ENCODE measurements at regions not wholly inside any gene's neighbourhood (a gene's known extent, or its start where the extent isn't known, plus 50 kb on each side); places are given as distances from the start of the nearest gene placed in this dataset.

GRCh38 chr6:105954148-105954547 is 132.0 kb upstream of the PRDM1 start:
- TF ChIP-seq POLR2A (IDR thresholded peaks at IDR 0.05; ENCODE audit: extremely low read depth, insufficient read length): no peak
- no peak for TF ChIP-seq MYC (IDR thresholded peaks at IDR 0.05; ENCODE audit: low read depth, low read length)
- no peak for TF ChIP-seq MAX (IDR thresholded peaks at IDR 0.05; ENCODE audit: low read depth, low read length)
- no peak for TF ChIP-seq CTCF (IDR thresholded peaks at IDR 0.05; ENCODE audit: low read depth, low read length)
- no peak for DNase-seq (ENCODE audit: low read depth)

GRCh38 chr6:105952772-105953690 is 133.1 kb upstream of the PRDM1 start:
- no peak for TF ChIP-seq MYC (IDR thresholded peaks at IDR 0.05; ENCODE audit: low read depth, low read length)
- no peak for TF ChIP-seq CTCF (IDR thresholded peaks at IDR 0.05; ENCODE audit: low read depth, low read length)
- TF ChIP-seq POLR2A (IDR thresholded peaks at IDR 0.05; ENCODE audit: extremely low read depth, insufficient read length): no peak
- no peak for TF ChIP-seq MAX (IDR thresholded peaks at IDR 0.05; ENCODE audit: low read depth, low read length)
- DNase-seq (ENCODE audit: low read depth): peak; percentile 46
- no peak overlapping the region for H3K4me3 ChIP-seq (ENCODE audit: low read depth, low read length)

More at GRCh38 chr6:105954148-105954547, 132.0 kb upstream of the PRDM1 start:
- H3K4me3 ChIP-seq (ENCODE audit: low read depth, low read length): no peak overlapping the region

GRCh38 chr6:105952326-105952725 is 133.8 kb upstream of the PRDM1 start:
- H3K4me3 ChIP-seq (ENCODE audit: low read depth, low read length): no peak overlapping the region
- no peak for DNase-seq (ENCODE audit: low read depth)
- TF ChIP-seq MAX (IDR thresholded peaks at IDR 0.05; ENCODE audit: low read depth, low read length) (no peak), MYC (IDR thresholded peaks at IDR 0.05; ENCODE audit: low read depth, low read length) (no peak)

- no peak for TF ChIP-seq MAX (IDR thresholded peaks at IDR 0.05; ENCODE audit: low read depth, low read length)
- no peak for TF ChIP-seq MYC (IDR thresholded peaks at IDR 0.05; ENCODE audit: low read depth, low read length)
- TF ChIP-seq CTCF (IDR thresholded peaks at IDR 0.05; ENCODE audit: low read depth, low read length): no peak
- TF ChIP-seq POLR2A (IDR thresholded peaks at IDR 0.05; ENCODE audit: extremely low read depth, insufficient read length): no peak
- no peak overlapping the region for H3K4me3 ChIP-seq (ENCODE audit: low read depth, low read length)
- no peak for DNase-seq (ENCODE audit: low read depth)
Observed at GRCh38 chr6:105951322-105951721, 134.8 kb upstream of the PRDM1 start.

- H3K4me3 ChIP-seq (ENCODE audit: low read depth, low read length): no peak overlapping the region
- TF ChIP-seq MYC (IDR thresholded peaks at IDR 0.05; ENCODE audit: low read depth, low read length) (no peak), CTCF (IDR thresholded peaks at IDR 0.05; ENCODE audit: low read depth, low read length) (no peak), POLR2A (IDR thresholded peaks at IDR 0.05; ENCODE audit: extremely low read depth, insufficient read length) (no peak)
- peak; percentile 38 for DNase-seq (ENCODE audit: low read depth)
Observed at GRCh38 chr6:105949869-105950268, 136.3 kb upstream of the PRDM1 start.

GRCh38 chr6:105943514-105943913 is 142.6 kb upstream of the PRDM1 start:
- TF ChIP-seq POLR2A (IDR thresholded peaks at IDR 0.05; ENCODE audit: extremely low read depth, insufficient read length): no peak
- TF ChIP-seq CTCF (IDR thresholded peaks at IDR 0.05; ENCODE audit: low read depth, low read length): no peak
- no peak for TF ChIP-seq MAX (IDR thresholded peaks at IDR 0.05; ENCODE audit: low read depth, low read length)
- no peak for TF ChIP-seq MYC (IDR thresholded peaks at IDR 0.05; ENCODE audit: low read depth, low read length)
- H3K4me3 ChIP-seq (ENCODE audit: low read depth, low read length): no peak overlapping the region
- no peak for DNase-seq (ENCODE audit: low read depth)
